Stimulated activated CD4-positive, alpha-beta T cell treated with anti-CD3 and anti-CD28 coated beads, Interleukin-1b, Interleukin-23, amount 100 ng/mL, for 48 hours (primary cell): ENCODE measurements at regions not wholly inside any gene's neighbourhood (a gene's known extent, or its start where the extent isn't known, plus 50 kb on each side); places are given as distances from the start of the nearest gene placed in this dataset.
"Not testable (repeated sequence)": the region's sequence is repeated elsewhere in the genome, so short reads cannot be mapped to it uniquely, and the experiment has no call there.

Source experiments
- DNase-seq: peaks from one replicate; pipeline ENCODE4 v3.0.0-alpha.2; 2020

GRCh38 chr20:29883514-29884219 lies 1373.8 kb upstream of the DEFB115 start:
- not testable (repeated sequence) for DNase-seq

- not testable (repeated sequence) for DNase-seq
Measured at GRCh38 chr20:29884322-29884721, 1373.1 kb upstream of the DEFB115 start.

- not testable (repeated sequence) for DNase-seq
Measured at GRCh38 chr20:29885282-29886185, 1371.9 kb upstream of the DEFB115 start.

GRCh38 chr20:29891555-29891954 lies 1365.9 kb upstream of the DEFB115 start:
- DNase-seq: not testable (repeated sequence)
